ENCODE measurements at regions not wholly inside any gene's neighbourhood (a gene's known extent, or its start where the extent isn't known, plus 50 kb on each side); places are given as distances from the start of the nearest gene placed in this dataset.

DNA sequence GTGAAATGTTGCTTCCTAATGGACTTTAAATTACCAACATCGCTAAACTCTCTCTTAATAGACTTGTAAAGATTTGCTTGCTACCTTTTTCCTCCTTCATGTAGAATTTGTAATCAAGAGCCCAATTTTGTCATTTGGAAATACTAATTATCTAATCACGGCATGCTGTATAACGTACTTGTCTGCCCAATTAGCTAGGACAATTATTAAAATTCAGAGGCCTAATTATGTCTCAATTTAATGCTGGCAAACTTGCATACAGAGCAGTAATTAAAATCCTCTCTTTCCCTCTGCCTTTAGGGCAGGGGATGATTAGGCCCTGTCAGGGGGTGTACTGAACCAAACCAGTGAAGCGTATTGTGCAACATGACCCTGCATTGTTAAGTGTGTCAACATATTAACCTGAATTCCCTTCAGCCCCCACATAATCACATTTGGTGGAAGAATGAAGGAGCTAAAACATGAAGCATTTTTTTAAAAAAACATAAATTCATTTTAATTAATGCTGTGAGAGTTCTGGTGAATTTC is 137.4 kb upstream of the BARHL2 start:
- H3K79me2 ChIP-seq (ENCODE audit: control insufficient read depth, insufficient read depth, low read length): no peaks in the 10 kb centered on the region
- H2AFZ ChIP-seq (ENCODE audit: control insufficient read depth, low read depth, low read length): no peak overlapping the region
- CTCF ChIA-PET: interaction anchor here (0.7 to 1.6 kb wide), 5 partner anchors 133 to 311 kb away, joined by 3 to 9 read pairs (median 4); no protein-coding TSS in a partner anchor
- no peaks in the 10 kb centered on the region for H4K20me1 ChIP-seq (ENCODE audit: control insufficient read depth, insufficient read depth)
- DNase-seq (ENCODE audit: low read depth, low spot score): no peak
- H3K27me3 ChIP-seq (replicated peaks in 1 of 2; ENCODE audit: control insufficient read depth in 2 of 2, insufficient read depth in 2 of 2, low read length in 1 of 2): peaks cover 0 to 9% of the 10 kb centered on the region in 2 experiments; a peak in 3 of 4 replicates
- intact Hi-C loops (cut with micrococcal nuclease; ENCODE audit: unreplicated experiment) (no loop called here), in situ Hi-C loops (cut with MboI) (no loop called here)
- H3K9me3 ChIP-seq (replicated peaks; ENCODE audit: control insufficient read depth, insufficient read depth, low read length): no peaks in the 10 kb centered on the region
- H3K4me1 ChIP-seq (ENCODE audit: control insufficient read depth, insufficient read depth, low read length): peaks cover 5% of the 10 kb centered on the region; the same call in 1 of the 2 replicates
- ATAC-seq: no peak
- POLR2A ChIA-PET: no interaction called here
- H3K9ac ChIP-seq (ENCODE audit: control insufficient read depth, insufficient read depth, low read length): no peak overlapping the region
- TF ChIP-seq MTA2 (IDR thresholded peaks at IDR 0.05; ENCODE audit: low read depth) (no peak), RELA (IDR thresholded peaks at IDR 0.05; ENCODE audit: borderline replicate concordance, partially characterized antibody) (no peak), WRNIP1 (IDR thresholded peaks at IDR 0.05; ENCODE audit: borderline replicate concordance, low read depth, low read length) (no peak)
- TF ChIP-seq, protein P1, sequence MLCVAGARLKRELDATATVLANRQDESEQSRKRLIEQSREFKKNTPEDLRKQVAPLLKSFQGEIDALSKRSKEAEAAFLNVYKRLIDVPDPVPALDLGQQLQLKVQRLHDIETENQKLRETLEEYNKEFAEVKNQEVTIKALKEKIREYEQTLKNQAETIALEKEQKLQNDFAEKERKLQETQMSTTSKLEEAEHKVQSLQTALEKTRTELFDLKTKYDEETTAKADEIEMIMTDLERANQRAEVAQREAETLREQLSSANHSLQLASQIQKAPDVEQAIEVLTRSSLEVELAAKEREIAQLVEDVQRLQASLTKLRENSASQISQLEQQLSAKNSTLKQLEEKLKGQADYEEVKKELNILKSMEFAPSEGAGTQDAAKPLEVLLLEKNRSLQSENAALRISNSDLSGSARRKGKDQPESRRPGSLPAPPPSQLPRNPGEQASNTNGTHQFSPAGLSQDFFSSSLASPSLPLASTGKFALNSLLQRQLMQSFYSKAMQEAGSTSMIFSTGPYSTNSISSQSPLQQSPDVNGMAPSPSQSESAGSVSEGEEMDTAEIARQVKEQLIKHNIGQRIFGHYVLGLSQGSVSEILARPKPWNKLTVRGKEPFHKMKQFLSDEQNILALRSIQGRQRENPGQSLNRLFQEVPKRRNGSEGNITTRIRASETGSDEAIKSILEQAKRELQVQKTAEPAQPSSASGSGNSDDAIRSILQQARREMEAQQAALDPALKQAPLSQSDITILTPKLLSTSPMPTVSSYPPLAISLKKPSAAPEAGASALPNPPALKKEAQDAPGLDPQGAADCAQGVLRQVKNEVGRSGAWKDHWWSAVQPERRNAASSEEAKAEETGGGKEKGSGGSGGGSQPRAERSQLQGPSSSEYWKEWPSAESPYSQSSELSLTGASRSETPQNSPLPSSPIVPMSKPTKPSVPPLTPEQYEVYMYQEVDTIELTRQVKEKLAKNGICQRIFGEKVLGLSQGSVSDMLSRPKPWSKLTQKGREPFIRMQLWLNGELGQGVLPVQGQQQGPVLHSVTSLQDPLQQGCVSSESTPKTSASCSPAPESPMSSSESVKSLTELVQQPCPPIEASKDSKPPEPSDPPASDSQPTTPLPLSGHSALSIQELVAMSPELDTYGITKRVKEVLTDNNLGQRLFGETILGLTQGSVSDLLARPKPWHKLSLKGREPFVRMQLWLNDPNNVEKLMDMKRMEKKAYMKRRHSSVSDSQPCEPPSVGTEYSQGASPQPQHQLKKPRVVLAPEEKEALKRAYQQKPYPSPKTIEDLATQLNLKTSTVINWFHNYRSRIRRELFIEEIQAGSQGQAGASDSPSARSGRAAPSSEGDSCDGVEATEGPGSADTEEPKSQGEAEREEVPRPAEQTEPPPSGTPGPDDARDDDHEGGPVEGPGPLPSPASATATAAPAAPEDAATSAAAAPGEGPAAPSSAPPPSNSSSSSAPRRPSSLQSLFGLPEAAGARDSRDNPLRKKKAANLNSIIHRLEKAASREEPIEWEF (IDR thresholded peaks at IDR 0.05; ENCODE audit: insufficient replicate concordance, low read depth, low read length): no peak
- TF ChIP-seq, protein P2, sequence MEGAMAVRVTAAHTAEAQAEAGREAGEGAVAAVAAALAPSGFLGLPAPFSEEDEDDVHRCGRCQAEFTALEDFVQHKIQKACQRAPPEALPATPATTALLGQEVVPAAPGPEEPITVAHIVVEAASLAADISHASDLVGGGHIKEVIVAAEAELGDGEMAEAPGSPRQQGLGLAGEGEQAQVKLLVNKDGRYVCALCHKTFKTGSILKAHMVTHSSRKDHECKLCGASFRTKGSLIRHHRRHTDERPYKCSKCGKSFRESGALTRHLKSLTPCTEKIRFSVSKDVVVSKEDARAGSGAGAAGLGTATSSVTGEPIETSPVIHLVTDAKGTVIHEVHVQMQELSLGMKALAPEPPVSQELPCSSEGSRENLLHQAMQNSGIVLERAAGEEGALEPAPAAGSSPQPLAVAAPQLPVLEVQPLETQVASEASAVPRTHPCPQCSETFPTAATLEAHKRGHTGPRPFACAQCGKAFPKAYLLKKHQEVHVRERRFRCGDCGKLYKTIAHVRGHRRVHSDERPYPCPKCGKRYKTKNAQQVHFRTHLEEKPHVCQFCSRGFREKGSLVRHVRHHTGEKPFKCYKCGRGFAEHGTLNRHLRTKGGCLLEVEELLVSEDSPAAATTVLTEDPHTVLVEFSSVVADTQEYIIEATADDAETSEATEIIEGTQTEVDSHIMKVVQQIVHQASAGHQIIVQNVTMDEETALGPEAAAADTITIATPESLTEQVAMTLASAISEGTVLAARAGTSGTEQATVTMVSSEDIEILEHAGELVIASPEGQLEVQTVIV (IDR thresholded peaks at IDR 0.05; ENCODE audit: borderline replicate concordance, partially characterized antibody): no peak
- TF ChIP-seq, protein P3, sequence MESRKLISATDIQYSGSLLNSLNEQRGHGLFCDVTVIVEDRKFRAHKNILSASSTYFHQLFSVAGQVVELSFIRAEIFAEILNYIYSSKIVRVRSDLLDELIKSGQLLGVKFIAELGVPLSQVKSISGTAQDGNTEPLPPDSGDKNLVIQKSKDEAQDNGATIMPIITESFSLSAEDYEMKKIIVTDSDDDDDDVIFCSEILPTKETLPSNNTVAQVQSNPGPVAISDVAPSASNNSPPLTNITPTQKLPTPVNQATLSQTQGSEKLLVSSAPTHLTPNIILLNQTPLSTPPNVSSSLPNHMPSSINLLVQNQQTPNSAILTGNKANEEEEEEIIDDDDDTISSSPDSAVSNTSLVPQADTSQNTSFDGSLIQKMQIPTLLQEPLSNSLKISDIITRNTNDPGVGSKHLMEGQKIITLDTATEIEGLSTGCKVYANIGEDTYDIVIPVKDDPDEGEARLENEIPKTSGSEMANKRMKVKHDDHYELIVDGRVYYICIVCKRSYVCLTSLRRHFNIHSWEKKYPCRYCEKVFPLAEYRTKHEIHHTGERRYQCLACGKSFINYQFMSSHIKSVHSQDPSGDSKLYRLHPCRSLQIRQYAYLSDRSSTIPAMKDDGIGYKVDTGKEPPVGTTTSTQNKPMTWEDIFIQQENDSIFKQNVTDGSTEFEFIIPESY (IDR thresholded peaks at IDR 0.05): no peak
- no TSS peak for BruUV-seq (replicated peaks)
- H3K4me3 ChIP-seq: no peak overlapping the region
- SMC1A ChIA-PET (ENCODE audit: uncharacterized antibody, unreplicated experiment): no interaction called here
- WGBS (ENCODE audit: insufficient coverage, insufficient replicate concordance, low lambda C conversion rate, missing lambda C conversion rate): 86% methylated on average over 4 of the region's 4 CpGs
- H3K27ac ChIP-seq (ENCODE audit: control insufficient read depth, insufficient read depth): no peak overlapping the region
- H3K4me2 ChIP-seq (ENCODE audit: control insufficient read depth, insufficient read depth): no peak overlapping the region
- no peaks in the 10 kb centered on the region for H3K36me3 ChIP-seq (ENCODE audit: control insufficient read depth in 2 of 2, insufficient read depth in 2 of 2, low read length in 1 of 2)
- no peak for FAIRE-seq
- RAD21 ChIA-PET (ENCODE audit: unreplicated experiment): interaction anchor here (1.4 kb wide), 1 partner anchor 379 kb away, joined by 7 read pairs; no protein-coding TSS in a partner anchor
